Neural cell (in vitro differentiated cells): ENCODE measurements at regions not wholly inside any gene's neighbourhood (a gene's known extent, or its start where the extent isn't known, plus 50 kb on each side); places are given as distances from the start of the nearest gene placed in this dataset.

ENCODE experiments used
- H2AFZ ChIP-seq: fragments of 200-600, 300-800 bp; sonication (generic), shearing (Covaris generic); 2 replicates; pipeline ENCODE4 v1.6.0; 2014; ENCODE audit warnings: low read depth, mild to moderate bottlenecking, antibody characterized with exemption, low read length, moderate library complexity
- H3F3A ChIP-seq: fragments of 200-600 bp; shearing (Covaris generic); 2 replicates; pipeline ENCODE4 v1.6.1; 2016; ENCODE audit warnings: mild to moderate bottlenecking, moderate library complexity, mixed read lengths, antibody characterized with exemption, low read length; ENCODE audit not compliant: insufficient read depth, poor library complexity, severe bottlenecking
- H3K27ac ChIP-seq: fragments of 200-600, 300-800 bp; sonication (generic), shearing (Covaris generic); 2 replicates; pipeline ENCODE4 v1.5.1; 2014; ENCODE audit warnings: mild to moderate bottlenecking, low read length, moderate library complexity
- H3K27me3 ChIP-seq: fragments of 300-800, 200-600 bp; sonication (generic), shearing (Covaris generic); 2 replicates; pipeline ENCODE4 v1.6.0; 2014; ENCODE audit warnings: mild to moderate bottlenecking, low read depth, low read length, moderate library complexity; ENCODE audit not compliant: insufficient read depth
- H3K36me3 ChIP-seq: fragments of 300-800, 200-600 bp; sonication (generic), shearing (Covaris generic); 2 replicates; pipeline ENCODE4 v1.5.1; 2014; ENCODE audit warnings: mild to moderate bottlenecking, antibody characterized with exemption, low read length, moderate library complexity; ENCODE audit not compliant: insufficient read depth
- H3K4me2 ChIP-seq: fragments of 300-800, 200-600 bp; sonication (generic), shearing (Covaris generic); 2 replicates; pipeline ENCODE4 v1.6.0; 2014; ENCODE audit warnings: mild to moderate bottlenecking, low read length
- H3K4me3 ChIP-seq: fragments of 300-800, 200-600 bp; sonication (generic), shearing (Covaris generic); 2 replicates; pipeline ENCODE4 v1.5.1; 2014; ENCODE audit warnings: mild to moderate bottlenecking, low read length, moderate library complexity
- H3K79me2 ChIP-seq: fragments of 200-600 bp; shearing (Covaris generic); replicated peaks from 2 replicates; pipeline ENCODE4 v1.6.0; 2014; ENCODE audit warnings: mild to moderate bottlenecking, low read length, moderate library complexity; ENCODE audit not compliant: insufficient read depth
- H3K9ac ChIP-seq: fragments of 300-800, 200-600 bp; sonication (generic), shearing (Covaris generic); 2 replicates; pipeline ENCODE4 v1.6.1; 2016; ENCODE audit warnings: mild to moderate bottlenecking, low read length, mixed read lengths
- H3K9me2 ChIP-seq: fragments of 200-600 bp; shearing (Covaris generic); 2 replicates; pipeline ENCODE4 v1.6.1; 2016; ENCODE audit warnings: mild to moderate bottlenecking, low read length, mixed read lengths; ENCODE audit not compliant: insufficient read depth
- H3K9me3 ChIP-seq: fragments of 200-600, 300-800 bp; sonication (generic), shearing (Covaris generic); 2 replicates; pipeline ENCODE4 v1.6.1; 2016; ENCODE audit warnings: mild to moderate bottlenecking, mixed run types, low read length, moderate library complexity, mixed read lengths
- H4K20me1 ChIP-seq: fragments of 200-600 bp; shearing (Covaris generic); 2 replicates; pipeline ENCODE4 v1.6.1; 2016; ENCODE audit warnings: mild to moderate bottlenecking, mixed run types; ENCODE audit not compliant: insufficient read depth
- CTCF ChIP-seq: fragments of 450-650 bp; IDR thresholded peaks from 2 replicates; pipeline ENCODE4 v1.5.1; 2014; ENCODE audit warnings: antibody characterized with exemption, mild to moderate bottlenecking, moderate library complexity; ENCODE audit not compliant: poor library complexity, severe bottlenecking
- EP300 ChIP-seq: fragments of 450-650 bp; conservative IDR thresholded peaks from 2 replicates; pipeline ENCODE4 v1.6.1; 2014; ENCODE audit warnings: antibody characterized with exemption, mild to moderate bottlenecking, moderate library complexity; ENCODE audit not compliant: poor library complexity, severe bottlenecking
- EZH2 ChIP-seq: fragments of 200-600, 300-800 bp; shearing (Covaris generic), sonication (generic); IDR thresholded peaks from 2 replicates; pipeline ENCODE4 v1.6.1; 2014; ENCODE audit warnings: antibody characterized with exemption, low read length, borderline replicate concordance, mild to moderate bottlenecking; ENCODE audit not compliant: insufficient read depth, poor library complexity, severe bottlenecking
- MXI1 ChIP-seq: fragments of 450-650 bp; conservative IDR thresholded peaks from 2 replicates; pipeline ENCODE4 v1.6.1; 2014; ENCODE audit warnings: antibody characterized with exemption, mild to moderate bottlenecking; ENCODE audit not compliant: poor library complexity, severe bottlenecking
- POLR2AphosphoS5 ChIP-seq: IDR thresholded peaks from 2 replicates; pipeline ENCODE4 v1.6.1; 2012
- RAD21 ChIP-seq: fragments of 450-650 bp; conservative IDR thresholded peaks from 2 replicates; pipeline ENCODE4 v1.6.1; 2014; ENCODE audit warnings: antibody characterized with exemption, mild to moderate bottlenecking, moderate library complexity
- REST ChIP-seq: IDR thresholded peaks from 2 replicates; pipeline ENCODE4 v1.6.1; 2012; ENCODE audit warnings: borderline replicate concordance
- SMC3 ChIP-seq: fragments of 450-650 bp; conservative IDR thresholded peaks from 2 replicates; pipeline ENCODE4 v1.6.1; 2014; ENCODE audit warnings: antibody characterized with exemption, mild to moderate bottlenecking, moderate library complexity; ENCODE audit not compliant: poor library complexity
- TAF1 ChIP-seq: IDR thresholded peaks from 2 replicates; pipeline ENCODE4 v1.6.1; 2012; ENCODE audit warnings: low read depth

- no peaks in the 10 kb centered on the region for H4K20me1 ChIP-seq
- H3K4me2 ChIP-seq = no peak overlapping the region
- no peak for TF ChIP-seq SMC3
- TF ChIP-seq TAF1 = no peak
- TF ChIP-seq EP300 = no peak
- TF ChIP-seq RAD21 = no peak
- TF ChIP-seq MXI1 = no peak
- TF ChIP-seq REST = no peak
- no peak for TF ChIP-seq POLR2AphosphoS5
- no peak for TF ChIP-seq CTCF
- no peak for TF ChIP-seq EZH2
- H3F3A ChIP-seq = no peaks in the 10 kb centered on the region
- H3K4me3 ChIP-seq = no peak overlapping the region
- H3K9me3 ChIP-seq = no peaks in the 10 kb centered on the region
- H3K9me2 ChIP-seq = no peaks in the 10 kb centered on the region
- H3K27ac ChIP-seq = no peak overlapping the region
- H3K79me2 ChIP-seq = no peaks in the 10 kb centered on the region
- no peaks in the 10 kb centered on the region for H3K36me3 ChIP-seq
- no peak overlapping the region for H3K9ac ChIP-seq
- no peak overlapping the region for H2AFZ ChIP-seq
- H3K27me3 ChIP-seq = no peaks in the 10 kb centered on the region
Measured at GRCh38 chr7:81330108-81330507, 411.3 kb upstream of the SEMA3C start.

GRCh38 chr7:81327468-81328266, 408.8 kb upstream of the SEMA3C start:
- no peaks in the 10 kb centered on the region for H3K9me2 ChIP-seq
- no peak overlapping the region for H3K27ac ChIP-seq
- no peaks in the 10 kb centered on the region for H3K36me3 ChIP-seq
- H3K4me2 ChIP-seq = no peak overlapping the region
- no peaks in the 10 kb centered on the region for H4K20me1 ChIP-seq
- no peak for TF ChIP-seq MXI1
- TF ChIP-seq POLR2AphosphoS5 = no peak
- no peak for TF ChIP-seq RAD21
- no peak for TF ChIP-seq CTCF
- TF ChIP-seq TAF1 = no peak
- no peak for TF ChIP-seq EZH2
- no peak for TF ChIP-seq EP300
- TF ChIP-seq REST = no peak
- no peak for TF ChIP-seq SMC3
- H3K4me3 ChIP-seq = no peak overlapping the region
- no peak overlapping the region for H2AFZ ChIP-seq
- no peaks in the 10 kb centered on the region for H3F3A ChIP-seq
- H3K79me2 ChIP-seq = no peaks in the 10 kb centered on the region
- no peak overlapping the region for H3K9ac ChIP-seq
- no peaks in the 10 kb centered on the region for H3K9me3 ChIP-seq
- H3K27me3 ChIP-seq = no peaks in the 10 kb centered on the region
